ENCODE measurements at regions not wholly inside any gene's neighbourhood (a gene's known extent, or its start where the extent isn't known, plus 50 kb on each side); places are given as distances from the start of the nearest gene placed in this dataset.

DNA sequence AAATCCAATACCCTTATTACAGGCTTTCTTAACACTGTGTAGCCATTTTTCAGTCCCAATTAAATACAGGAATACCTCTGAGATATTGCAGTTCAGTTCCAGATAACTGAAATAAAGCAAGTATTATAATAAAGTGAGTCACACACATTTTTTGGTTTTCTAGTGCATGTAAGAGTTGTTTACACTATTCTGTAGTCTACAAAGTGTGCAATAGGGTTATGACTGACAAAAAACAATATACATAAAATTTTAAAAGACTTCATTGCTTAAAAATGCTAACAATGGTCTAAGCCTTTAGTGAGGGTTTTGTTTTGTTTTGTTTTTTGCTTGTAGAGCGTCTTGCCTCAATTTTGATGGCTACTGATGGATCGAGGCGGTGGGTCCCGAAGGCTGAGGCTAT lies 434.4 kb upstream of the NBEA start:
- ChIA-PET POLR2A (no interaction called here), CTCF (no interaction called here), RAD21 (ENCODE audit: low non-redundant PET in 1 of 2, low total read pairs in 2 of 2, uncharacterized antibody in 2 of 2, unreplicated experiment in 2 of 2) (no interaction called here)
- Histone ChIP-seq H3K4me1 (ENCODE audit: control insufficient read depth in 1 of 2, insufficient read depth in 2 of 2, low read length in 2 of 2) (no peaks in the 10 kb centered on the region), H3K9me3 (ENCODE audit: control insufficient read depth in 1 of 2, insufficient read depth in 1 of 2, low read depth in 1 of 2, low read length in 2 of 2) (no peaks in the 10 kb centered on the region), H3K4me2 (ENCODE audit: low read length) (no peak overlapping the region), H3K4me3 (replicated peaks in 1 of 2; ENCODE audit: low read depth in 1 of 2, low read length in 2 of 2) (no peak overlapping the region), H4K20me1 (ENCODE audit: insufficient read depth) (no peaks in the 10 kb centered on the region), H2AFZ (ENCODE audit: low read depth, low read length, poor library complexity, severe bottlenecking) (no peak overlapping the region), H3K27me3 (ENCODE audit: insufficient read depth, low read length) (no peaks in the 10 kb centered on the region), H3K79me2 (ENCODE audit: insufficient read depth, low read length) (no peaks in the 10 kb centered on the region), H3K36me3 (ENCODE audit: control insufficient read depth in 1 of 2, insufficient read depth in 2 of 2, low read length in 2 of 2) (no peaks in the 10 kb centered on the region), H3K9me2 (ENCODE audit: insufficient read depth) (no peaks in the 10 kb centered on the region), H3K9ac (ENCODE audit: low read length) (no peak overlapping the region), H3K27ac (ENCODE audit: low read depth, low read length) (no peak overlapping the region)
- no TSS peak for BruUV-seq (replicated peaks)
- intact Hi-C loops (cut with micrococcal nuclease), result no loop called here
- DNase-seq (ENCODE audit: low read depth, low spot score) (no peak), ATAC-seq (no peak)
- TF ChIP-seq, protein P1, sequence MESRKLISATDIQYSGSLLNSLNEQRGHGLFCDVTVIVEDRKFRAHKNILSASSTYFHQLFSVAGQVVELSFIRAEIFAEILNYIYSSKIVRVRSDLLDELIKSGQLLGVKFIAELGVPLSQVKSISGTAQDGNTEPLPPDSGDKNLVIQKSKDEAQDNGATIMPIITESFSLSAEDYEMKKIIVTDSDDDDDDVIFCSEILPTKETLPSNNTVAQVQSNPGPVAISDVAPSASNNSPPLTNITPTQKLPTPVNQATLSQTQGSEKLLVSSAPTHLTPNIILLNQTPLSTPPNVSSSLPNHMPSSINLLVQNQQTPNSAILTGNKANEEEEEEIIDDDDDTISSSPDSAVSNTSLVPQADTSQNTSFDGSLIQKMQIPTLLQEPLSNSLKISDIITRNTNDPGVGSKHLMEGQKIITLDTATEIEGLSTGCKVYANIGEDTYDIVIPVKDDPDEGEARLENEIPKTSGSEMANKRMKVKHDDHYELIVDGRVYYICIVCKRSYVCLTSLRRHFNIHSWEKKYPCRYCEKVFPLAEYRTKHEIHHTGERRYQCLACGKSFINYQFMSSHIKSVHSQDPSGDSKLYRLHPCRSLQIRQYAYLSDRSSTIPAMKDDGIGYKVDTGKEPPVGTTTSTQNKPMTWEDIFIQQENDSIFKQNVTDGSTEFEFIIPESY (IDR thresholded peaks at IDR 0.05; ENCODE audit: extremely low read depth, insufficient replicate concordance, low read length), result no peak
- no peak for TF ChIP-seq POLR2AphosphoS5 (IDR thresholded peaks at IDR 0.05; ENCODE audit: low read depth, low read length)
- TF ChIP-seq, protein P2, sequence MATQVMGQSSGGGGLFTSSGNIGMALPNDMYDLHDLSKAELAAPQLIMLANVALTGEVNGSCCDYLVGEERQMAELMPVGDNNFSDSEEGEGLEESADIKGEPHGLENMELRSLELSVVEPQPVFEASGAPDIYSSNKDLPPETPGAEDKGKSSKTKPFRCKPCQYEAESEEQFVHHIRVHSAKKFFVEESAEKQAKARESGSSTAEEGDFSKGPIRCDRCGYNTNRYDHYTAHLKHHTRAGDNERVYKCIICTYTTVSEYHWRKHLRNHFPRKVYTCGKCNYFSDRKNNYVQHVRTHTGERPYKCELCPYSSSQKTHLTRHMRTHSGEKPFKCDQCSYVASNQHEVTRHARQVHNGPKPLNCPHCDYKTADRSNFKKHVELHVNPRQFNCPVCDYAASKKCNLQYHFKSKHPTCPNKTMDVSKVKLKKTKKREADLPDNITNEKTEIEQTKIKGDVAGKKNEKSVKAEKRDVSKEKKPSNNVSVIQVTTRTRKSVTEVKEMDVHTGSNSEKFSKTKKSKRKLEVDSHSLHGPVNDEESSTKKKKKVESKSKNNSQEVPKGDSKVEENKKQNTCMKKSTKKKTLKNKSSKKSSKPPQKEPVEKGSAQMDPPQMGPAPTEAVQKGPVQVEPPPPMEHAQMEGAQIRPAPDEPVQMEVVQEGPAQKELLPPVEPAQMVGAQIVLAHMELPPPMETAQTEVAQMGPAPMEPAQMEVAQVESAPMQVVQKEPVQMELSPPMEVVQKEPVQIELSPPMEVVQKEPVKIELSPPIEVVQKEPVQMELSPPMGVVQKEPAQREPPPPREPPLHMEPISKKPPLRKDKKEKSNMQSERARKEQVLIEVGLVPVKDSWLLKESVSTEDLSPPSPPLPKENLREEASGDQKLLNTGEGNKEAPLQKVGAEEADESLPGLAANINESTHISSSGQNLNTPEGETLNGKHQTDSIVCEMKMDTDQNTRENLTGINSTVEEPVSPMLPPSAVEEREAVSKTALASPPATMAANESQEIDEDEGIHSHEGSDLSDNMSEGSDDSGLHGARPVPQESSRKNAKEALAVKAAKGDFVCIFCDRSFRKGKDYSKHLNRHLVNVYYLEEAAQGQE (IDR thresholded peaks at IDR 0.05; ENCODE audit: low read depth), result no peak
- TF ChIP-seq JUND (IDR thresholded peaks at IDR 0.05), result no peak
- no peak for TF ChIP-seq FOSL1 (IDR thresholded peaks at IDR 0.05; ENCODE audit: low read depth)
- no peak for TF ChIP-seq EGR1 (IDR thresholded peaks at IDR 0.05; ENCODE audit: low read depth)
- no peak for TF ChIP-seq CBX3 (IDR thresholded peaks at IDR 0.05; ENCODE audit: low read depth)
- no peak for TF ChIP-seq SP1 (IDR thresholded peaks at IDR 0.05; ENCODE audit: low read depth)
- no peak for TF ChIP-seq ZNF274 (IDR thresholded peaks at IDR 0.05; ENCODE audit: low read depth, low read length)
- TF ChIP-seq EZH2 (IDR thresholded peaks at IDR 0.05), result no peak
- TF ChIP-seq CEBPB (IDR thresholded peaks at IDR 0.05; ENCODE audit: low read depth), result no peak
- TF ChIP-seq, protein P3, sequence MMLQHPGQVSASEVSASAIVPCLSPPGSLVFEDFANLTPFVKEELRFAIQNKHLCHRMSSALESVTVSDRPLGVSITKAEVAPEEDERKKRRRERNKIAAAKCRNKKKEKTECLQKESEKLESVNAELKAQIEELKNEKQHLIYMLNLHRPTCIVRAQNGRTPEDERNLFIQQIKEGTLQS (IDR thresholded peaks at IDR 0.05), result no peak
- TF ChIP-seq, protein P4, sequence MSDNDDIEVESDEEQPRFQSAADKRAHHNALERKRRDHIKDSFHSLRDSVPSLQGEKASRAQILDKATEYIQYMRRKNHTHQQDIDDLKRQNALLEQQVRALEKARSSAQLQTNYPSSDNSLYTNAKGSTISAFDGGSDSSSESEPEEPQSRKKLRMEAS (IDR thresholded peaks at IDR 0.05), result no peak
- TF ChIP-seq POLR2A (IDR thresholded peaks at IDR 0.05; ENCODE audit: borderline replicate concordance, extremely low read depth, insufficient read depth, insufficient read length), result no peak
- TF ChIP-seq TCF7L2 (IDR thresholded peaks at IDR 0.05; ENCODE audit: borderline replicate concordance, extremely low read depth, insufficient read depth, insufficient read length), result no peak
- TF ChIP-seq EZH2phosphoT487 (IDR thresholded peaks at IDR 0.05; ENCODE audit: borderline replicate concordance), result no peak
- no peak for TF ChIP-seq RAD21 (IDR thresholded peaks at IDR 0.05; ENCODE audit: low read depth)
- TF ChIP-seq SIN3A (IDR thresholded peaks at IDR 0.05; ENCODE audit: low read depth), result no peak
- no peak for TF ChIP-seq YY1 (IDR thresholded peaks at IDR 0.05; ENCODE audit: extremely low read depth, insufficient replicate concordance, low read depth, low read length)
